NT2/D1 (cell line): ENCODE measurements at regions not wholly inside any gene's neighbourhood (a gene's known extent, or its start where the extent isn't known, plus 50 kb on each side); places are given as distances from the start of the nearest gene placed in this dataset.

Experiments
- DNase-seq: peaks from one replicate; pipeline ENCODE4 v3.0.0-alpha.2; 2011; ENCODE audit warnings: low read depth, low spot score
- H3K27me3 ChIP-seq: 2 replicates; pipeline ENCODE4 v1.6.0; 2011; ENCODE audit warnings: mild to moderate bottlenecking; ENCODE audit not compliant: insufficient read length, insufficient read depth
- H3K36me3 ChIP-seq: 2 replicates; pipeline ENCODE4 v1.6.1; 2011; ENCODE audit warnings: mild to moderate bottlenecking, low read length, mixed read lengths; ENCODE audit not compliant: insufficient read depth, insufficient read length
- H3K4me1 ChIP-seq: 2 replicates; pipeline ENCODE4 v1.5.1; 2011; ENCODE audit not compliant: insufficient read depth, insufficient read length
- H3K4me3 ChIP-seq: 2 replicates; pipeline ENCODE4 v1.5.1; 2011; ENCODE audit warnings: low read depth; ENCODE audit not compliant: insufficient read length
- H3K9ac ChIP-seq: 2 replicates; pipeline ENCODE4 v1.6.0; 2011; ENCODE audit warnings: low read depth; ENCODE audit not compliant: insufficient read length
- H3K9me3 ChIP-seq: 2 replicates; pipeline ENCODE4 v1.5.1; 2011; ENCODE audit warnings: mild to moderate bottlenecking, low read length; ENCODE audit not compliant: insufficient read depth
- SUZ12 ChIP-seq: IDR thresholded peaks from 2 replicates; pipeline ENCODE4 v1.6.1; 2011; ENCODE audit not compliant: insufficient read length, insufficient read depth; ENCODE audit errors: extremely low read depth
- YY1 ChIP-seq: IDR thresholded peaks from 2 replicates; pipeline ENCODE4 v1.6.1; 2011; ENCODE audit not compliant: insufficient read length, insufficient read depth
- ZNF274 ChIP-seq: IDR thresholded peaks from 2 replicates; pipeline ENCODE4 v1.6.1; 2011; ENCODE audit warnings: mild to moderate bottlenecking, low read depth, low read length

GRCh38 chr2:172658945-172659344, 76.7 kb upstream of the RAPGEF4 start:
- Histone ChIP-seq H3K9me3 (peaks cover 11% of the 10 kb centered on the region; the same call in 1 of the 2 replicates), H3K4me3 (no peak overlapping the region), H3K36me3 (no peaks in the 10 kb centered on the region), H3K9ac (no peak overlapping the region), H3K4me1 (no peaks in the 10 kb centered on the region), H3K27me3 (no peaks in the 10 kb centered on the region)
- DNase-seq, result no peak
- TF ChIP-seq SUZ12, result no peak
- TF ChIP-seq YY1, result no peak
- no peak for TF ChIP-seq ZNF274

- no peak overlapping the region for H3K4me3 ChIP-seq
- DNase-seq, result no peak
- TF ChIP-seq YY1 (no peak), ZNF274 (no peak), SUZ12 (no peak)
- no peak overlapping the region for H3K9ac ChIP-seq
- H3K27me3 ChIP-seq, result no peaks in the 10 kb centered on the region
- H3K36me3 ChIP-seq, result no peaks in the 10 kb centered on the region
- no peaks in the 10 kb centered on the region for H3K4me1 ChIP-seq
- peaks cover 30% of the 10 kb centered on the region for H3K9me3 ChIP-seq
These were observed 73.5 kb upstream of the RAPGEF4 start for GRCh38 chr2:172662099-172662498.

GRCh38 chr2:172664766-172665165, 70.9 kb upstream of the RAPGEF4 start:
- Histone ChIP-seq H3K27me3 (no peaks in the 10 kb centered on the region), H3K36me3 (no peaks in the 10 kb centered on the region), H3K4me1 (no peaks in the 10 kb centered on the region), H3K9ac (no peak overlapping the region), H3K4me3 (no peak overlapping the region), H3K9me3 (peaks cover 20% of the 10 kb centered on the region)
- no peak for TF ChIP-seq YY1
- no peak for TF ChIP-seq ZNF274
- TF ChIP-seq SUZ12, result no peak
- DNase-seq, result no peak

GRCh38 chr2:172667581-172668325, 67.9 kb upstream of the RAPGEF4 start:
- no peak for TF ChIP-seq SUZ12
- TF ChIP-seq YY1, result no peak
- no peak for TF ChIP-seq ZNF274
- DNase-seq, result no peak
- no peaks in the 10 kb centered on the region for H3K4me1 ChIP-seq

GRCh38 chr2:172671501-172671900, 64.1 kb upstream of the RAPGEF4 start:
- no peak overlapping the region for H3K4me3 ChIP-seq
- TF ChIP-seq YY1, result no peak
- TF ChIP-seq ZNF274, result no peak
- no peaks in the 10 kb centered on the region for H3K4me1 ChIP-seq
- H3K36me3 ChIP-seq, result no peaks in the 10 kb centered on the region
- no peak overlapping the region for H3K9ac ChIP-seq
- DNase-seq, result no peak
- no peaks in the 10 kb centered on the region for H3K27me3 ChIP-seq
- H3K9me3 ChIP-seq, result peaks cover 12% of the 10 kb centered on the region

More at GRCh38 chr2:172667581-172668325, 67.9 kb upstream of the RAPGEF4 start:
- Histone ChIP-seq H3K27me3 (no peaks in the 10 kb centered on the region), H3K4me3 (no peak overlapping the region), H3K9ac (no peak overlapping the region), H3K36me3 (no peaks in the 10 kb centered on the region), H3K9me3 (peaks cover 20% of the 10 kb centered on the region)

GRCh38 chr2:172672114-172672513, 63.5 kb upstream of the RAPGEF4 start:
- no peak for TF ChIP-seq SUZ12
- TF ChIP-seq YY1, result no peak
- no peak for TF ChIP-seq ZNF274
- Histone ChIP-seq H3K9me3 (peaks cover 9% of the 10 kb centered on the region; the same call in 1 of the 2 replicates), H3K9ac (no peak overlapping the region), H3K36me3 (no peaks in the 10 kb centered on the region), H3K27me3 (no peaks in the 10 kb centered on the region), H3K4me3 (no peak overlapping the region), H3K4me1 (no peaks in the 10 kb centered on the region)
- no peak for DNase-seq

GRCh38 chr2:172673056-172673683, 62.5 kb upstream of the RAPGEF4 start:
- Histone ChIP-seq H3K4me3 (no peak overlapping the region), H3K9ac (no peak overlapping the region), H3K27me3 (no peaks in the 10 kb centered on the region), H3K36me3 (no peaks in the 10 kb centered on the region), H3K9me3 (peaks cover 9% of the 10 kb centered on the region; the same call in 1 of the 2 replicates), H3K4me1 (no peaks in the 10 kb centered on the region)
- no peak for DNase-seq
- no peak for TF ChIP-seq ZNF274
- TF ChIP-seq YY1, result no peak
- no peak for TF ChIP-seq SUZ12
